MM.1S (cell line): ENCODE measurements at regions not wholly inside any gene's neighbourhood (a gene's known extent, or its start where the extent isn't known, plus 50 kb on each side); places are given as distances from the start of the nearest gene placed in this dataset.

Source experiments
- CTCF ChIP-seq: fragments of 300-600 bp; sonication (generic); IDR thresholded peaks from 2 replicates; pipeline ENCODE4 v1.5.1; 2016; ENCODE audit warnings: antibody characterized with exemption, low read length, mixed read lengths
- EZH2 ChIP-seq: fragments of 300-600 bp; sonication (generic); optimal IDR thresholded peaks from 2 replicates; pipeline ENCODE3; 2017; ENCODE audit warnings: low read depth, mild to moderate bottlenecking, antibody characterized with exemption, low read length, mixed read lengths

- TF ChIP-seq EZH2 (no peak), CTCF (no peak)
Measured at GRCh38 chr13:97798171-97798821, 155.2 kb upstream of the IPO5 start.
